Right lobe of liver (tissue), 6 donors: ENCODE measurements at regions not wholly inside any gene's neighbourhood (a gene's known extent, or its start where the extent isn't known, plus 50 kb on each side); places are given as distances from the start of the nearest gene placed in this dataset.

ENCODE experiments used
- ATAC-seq, 4 donors: fragments of 200-7000 bp; cut with Tn5 transposase; one replicate each; pipeline ENCODE4 v1.9.1; 2020; ENCODE audit warnings: mild to moderate bottlenecking in 4 of 4, moderate library complexity in 4 of 4
- DNase-seq, 3 donors: peaks; one replicate each; pipeline ENCODE4 v3.0.0-alpha.2; 2020
- H3K27ac ChIP-seq, 3 donors: fragments of 200-600 bp; one replicate each; pipeline ENCODE4 v1.8.0; 2022
- H3K27me3 ChIP-seq, 2 donors: fragments of 200-600 bp; one replicate each; pipeline ENCODE4 v1.8.0; 2022
- H3K36me3 ChIP-seq, 4 donors: fragments of 200-600 bp; sonication (generic) in 1 of 4; one replicate each; pipeline versions ENCODE4 v1.5.1 to v1.8.0; 2017 to 2022; ENCODE audit warnings: control low read depth in 1 of 4
- H3K4me1 ChIP-seq, 4 donors: fragments of 200-600 bp; sonication (generic) in 1 of 4; one replicate each; pipeline versions ENCODE4 v1.5.1 to v1.8.0; 2017 to 2022; ENCODE audit warnings: control low read depth in 1 of 4
- H3K4me3 ChIP-seq, 3 donors: fragments of 200-600 bp; one replicate each; pipeline ENCODE4 v1.8.0; 2022
- H3K9me3 ChIP-seq, 4 donors: fragments of 200-600 bp; sonication (generic) in 1 of 4; one replicate each; pipeline versions ENCODE4 v1.5.1 to v1.8.0; 2017 to 2022; ENCODE audit warnings: control low read depth in 1 of 4
- CTCF ChIP-seq, 4 donors: fragments of 200-600 bp in 3 of 4; fragments of 450-650 bp in 1 of 4; IDR thresholded peaks; one replicate each; pipeline versions ENCODE4 v1.5.1 to v1.8.0; 2016 to 2022; ENCODE audit warnings: antibody characterized with exemption in 4 of 4, mild to moderate bottlenecking in 2 of 4
- POLR2A ChIP-seq: fragments of 450-650 bp; IDR thresholded peaks from one replicate; pipeline ENCODE4 v1.6.1; 2017; ENCODE audit warnings: antibody characterized with exemption, mild to moderate bottlenecking
- WGBS: methylation state at CpG from one replicate; pipeline ENCODE4 v1.1.6; 2018; ENCODE audit warnings: low coverage, low lambda C conversion rate; ENCODE audit not compliant: insufficient coverage; ENCODE audit errors: missing lambda C conversion rate; 5-methylcytosine and 5-hydroxymethylcytosine counted together
- intact Hi-C, 2 donors: fragments of 100-400 bp; cut with DNase I; formaldehyde crosslinking; loops; one replicate each; pipeline versions ENCODE4 v1.11.2 to v1.14.1; 2022
- donor health status: DM: no; HTN: yes; CAD: no.
- donor health status: DM: no; HTN: no; CAD: no.
- donor health status: DM: no; HTN: no; CAD: no.
- donor health status: DM: no; HTN: yes; CAD: no.
- donor health status: DM: no; HTN: yes; CAD: no.

- Histone ChIP-seq H3K27ac (no peak overlapping the region), H3K36me3 (no peaks in the 10 kb centered on the region), H3K27me3 (no peaks in the 10 kb centered on the region), H3K4me1 (no peaks in the 10 kb centered on the region), H3K9me3 (no peaks in the 10 kb centered on the region), H3K4me3 (no peak overlapping the region)
- TF ChIP-seq POLR2A (no peak), CTCF (IDR thresholded peaks at IDR 0.05) (no peak)
- intact Hi-C loops, result no loop called here
- WGBS, result 15% methylated on average over 1 of the region's 1 CpG
- ATAC-seq (no peak), DNase-seq (no peak)
Observed at GRCh38 chr6:76448109-76448508, 375.6 kb upstream of the IMPG1 start.

GRCh38 chr6:76441875-76442274, 369.4 kb upstream of the IMPG1 start:
- Histone ChIP-seq H3K9me3 (no peaks in the 10 kb centered on the region), H3K4me1 (no peaks in the 10 kb centered on the region), H3K4me3 (no peak overlapping the region), H3K27me3 (no peaks in the 10 kb centered on the region), H3K27ac (no peak overlapping the region), H3K36me3 (no peaks in the 10 kb centered on the region)
- 41% methylated on average over 3 of the region's 3 CpGs for WGBS
- intact Hi-C loops, result no loop called here
- DNase-seq (no peak), ATAC-seq (no peak)
- TF ChIP-seq CTCF (IDR thresholded peaks at IDR 0.05) (no peak), POLR2A (no peak)

DNA sequence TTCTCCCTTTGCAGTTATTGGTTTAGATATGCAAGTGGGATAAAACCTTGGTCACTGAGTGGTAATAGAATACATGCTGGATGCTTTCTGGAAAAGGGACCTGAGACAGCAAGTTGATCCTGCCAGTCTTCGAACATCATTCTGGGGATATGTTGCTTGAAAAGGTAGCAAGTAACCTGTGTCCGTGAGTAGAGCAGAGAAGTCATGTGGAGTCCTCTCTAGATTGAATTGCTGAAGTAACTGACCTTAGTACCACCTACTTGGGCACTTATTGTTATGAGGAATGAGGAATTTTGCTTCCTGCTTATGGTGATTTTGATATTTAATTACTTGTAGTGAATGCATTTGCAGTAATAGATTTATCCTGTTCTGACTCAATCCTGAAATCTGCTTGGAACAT, 367.3 kb upstream of the IMPG1 start:
- no peaks in the 10 kb centered on the region for H3K4me1 ChIP-seq
- no peak overlapping the region for H3K4me3 ChIP-seq
- H3K27ac ChIP-seq, result no peak overlapping the region
- no peak for ATAC-seq
- no peaks in the 10 kb centered on the region for H3K36me3 ChIP-seq
- H3K27me3 ChIP-seq, result no peaks in the 10 kb centered on the region
- no peaks in the 10 kb centered on the region for H3K9me3 ChIP-seq
- WGBS, result 38% methylated on average over 2 of the region's 2 CpGs
- intact Hi-C loops, result no loop called here
- TF ChIP-seq POLR2A (no peak), CTCF (IDR thresholded peaks at IDR 0.05) (no peak)
- no peak for DNase-seq

DNA sequence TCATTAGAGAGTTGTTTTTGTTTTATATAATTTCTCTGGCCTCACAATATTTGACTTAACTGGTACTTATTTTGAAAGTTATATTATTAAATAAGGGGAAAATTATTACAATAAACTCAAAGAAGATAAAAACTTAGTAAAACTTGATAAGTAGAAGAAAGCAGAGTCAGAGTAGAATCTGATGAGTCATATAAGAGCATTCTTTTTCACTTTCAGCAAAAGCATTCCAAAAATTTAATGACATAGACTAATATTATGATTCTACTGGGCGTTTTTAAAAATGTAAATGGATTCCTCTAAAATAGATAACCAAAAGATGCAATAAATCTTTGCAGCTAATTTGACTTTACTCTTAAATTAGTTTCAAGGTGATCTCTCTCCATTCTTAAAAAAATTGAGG, 366.3 kb upstream of the IMPG1 start:
- WGBS, result 14% methylated on average over 1 of the region's 1 CpG
- Histone ChIP-seq H3K27ac (no peak overlapping the region), H3K27me3 (no peaks in the 10 kb centered on the region), H3K36me3 (no peaks in the 10 kb centered on the region), H3K9me3 (no peaks in the 10 kb centered on the region), H3K4me1 (no peaks in the 10 kb centered on the region), H3K4me3 (no peak overlapping the region)
- DNase-seq, result no peak
- TF ChIP-seq CTCF (IDR thresholded peaks at IDR 0.05) (no peak), POLR2A (no peak)
- ATAC-seq, result no peak
- intact Hi-C loops, result no loop called here

- Histone ChIP-seq H3K36me3 (no peaks in the 10 kb centered on the region), H3K4me3 (no peak overlapping the region), H3K27me3 (no peaks in the 10 kb centered on the region), H3K9me3 (no peaks in the 10 kb centered on the region), H3K27ac (no peak overlapping the region), H3K4me1 (no peaks in the 10 kb centered on the region)
- ATAC-seq, result no peak
- intact Hi-C loops, result no loop called here
- no peak for TF ChIP-seq CTCF (IDR thresholded peaks at IDR 0.05)
- no peak for TF ChIP-seq POLR2A
- no peak for DNase-seq
- 8% methylated on average over 1 of the region's 1 CpG for WGBS
Observed at GRCh38 chr6:76435174-76435573, 362.7 kb upstream of the IMPG1 start.
